Fibroblast of lung (primary cell): ENCODE measurements at regions not wholly inside any gene's neighbourhood (a gene's known extent, or its start where the extent isn't known, plus 50 kb on each side); places are given as distances from the start of the nearest gene placed in this dataset.
"Not testable (repeated sequence)": the region's sequence is repeated elsewhere in the genome, so short reads cannot be mapped to it uniquely, and the experiment has no call there.

ENCODE experiments used
- DNase-seq, 2 donors: peaks; one replicate each; pipeline versions ENCODE4 v3.0.0 to v3.0.0-alpha.2; 2010; ENCODE audit warnings: low read depth in 2 of 2
- H2AFZ ChIP-seq: 2 replicates; pipeline ENCODE4 v1.5.1; 2012; ENCODE audit warnings: low read length, control low read depth, inconsistent platforms
- H3K27ac ChIP-seq: 2 replicates; pipeline ENCODE4 v1.5.1; 2011; ENCODE audit warnings: low read length, control low read depth; ENCODE audit not compliant: insufficient read depth
- H3K27me3 ChIP-seq: 2 replicates; pipeline ENCODE4 v1.5.1; 2011; ENCODE audit warnings: mild to moderate bottlenecking, low read length; ENCODE audit not compliant: control insufficient read depth, insufficient read depth
- H3K36me3 ChIP-seq: 2 replicates; pipeline ENCODE4 v1.5.1; 2011; ENCODE audit warnings: low read length; ENCODE audit not compliant: control insufficient read depth, insufficient read depth
- H3K4me1 ChIP-seq: 2 replicates; pipeline ENCODE4 v1.5.1; 2011; ENCODE audit warnings: low read length; ENCODE audit not compliant: control insufficient read depth, insufficient read depth; ENCODE audit errors: extremely low read depth
- H3K4me2 ChIP-seq: 2 replicates; pipeline ENCODE4 v1.5.1; 2011; ENCODE audit warnings: low read length, control low read depth; ENCODE audit not compliant: insufficient read depth; ENCODE audit errors: extremely low read depth
- H3K4me3 ChIP-seq, 4 experiments: fragments of 200-600 bp in 1 of 4; sonication (generic) in 1 of 4; replicated peaks in 1 of 4; 2 replicates each; pipeline ENCODE4 v1.5.1; 2011 to 2016; ENCODE audit warnings: low read length in 4 of 4, low read depth in 3 of 4, mild to moderate bottlenecking in 3 of 4, control low read depth in 2 of 4, inconsistent platforms in 1 of 4, mixed read lengths in 1 of 4; ENCODE audit not compliant: insufficient read depth in 1 of 4; ENCODE audit errors: control extremely low read depth in 1 of 4
- H3K79me2 ChIP-seq: 2 replicates; pipeline ENCODE4 v1.5.1; 2012; ENCODE audit warnings: mild to moderate bottlenecking, low read length, inconsistent platforms; ENCODE audit not compliant: control insufficient read depth, insufficient read depth
- H3K9ac ChIP-seq: 2 replicates; pipeline ENCODE4 v1.5.1; 2011; ENCODE audit warnings: mild to moderate bottlenecking, low read length, control low read depth; ENCODE audit not compliant: insufficient read depth
- H3K9me3 ChIP-seq: 2 replicates; pipeline ENCODE4 v1.5.1; 2012; ENCODE audit warnings: low read depth, low read length; ENCODE audit not compliant: control insufficient read depth, insufficient read depth
- H4K20me1 ChIP-seq: 2 replicates; pipeline ENCODE4 v1.5.1; 2011; ENCODE audit warnings: low read length; ENCODE audit not compliant: control insufficient read depth, insufficient read depth; ENCODE audit errors: extremely low read depth
- CTCF ChIP-seq, 2 donors: IDR thresholded peaks in 1 of 2; conservative IDR thresholded peaks in 1 of 2; 1 replicate in 1 of 2; 2 replicates in 1 of 2; pipeline ENCODE4 v1.5.1; 2011 to 2012; ENCODE audit warnings: low read length in 2 of 2, control low read depth in 1 of 2, inconsistent platforms in 1 of 2, low read depth in 1 of 2, mild to moderate bottlenecking in 1 of 2
- EZH2 ChIP-seq: IDR thresholded peaks from 2 replicates; pipeline ENCODE4 v1.5.1; 2012; ENCODE audit warnings: low read length, control low read depth, mild to moderate bottlenecking; ENCODE audit errors: missing control alignments

GRCh38 chr15:50848349-50848748, 60.1 kb upstream of the AP4E1 start:
- TF ChIP-seq EZH2 (no peak), CTCF (conservative IDR thresholded peaks at IDR 0.05 in 1 of 2, IDR thresholded peaks at IDR 0.05 in 1 of 2; ENCODE audit: low read depth in 1 of 2, low read length in 2 of 2) (no peak)
- Histone ChIP-seq H3K27me3 (no peaks in the 10 kb centered on the region), H3K4me1 (no peaks in the 10 kb centered on the region)

GRCh38 chr15:50845181-50845580, 63.3 kb upstream of the AP4E1 start:
- not testable (repeated sequence) for H3K4me2 ChIP-seq, H3K4me3 ChIP-seq, H3K9ac ChIP-seq, H3K79me2 ChIP-seq, H3K27me3 ChIP-seq, H2AFZ ChIP-seq, H3K9me3 ChIP-seq, DNase-seq, H3K36me3 ChIP-seq, H3K27ac ChIP-seq, H4K20me1 ChIP-seq, H3K4me1 ChIP-seq

More at GRCh38 chr15:50848349-50848748, 60.1 kb upstream of the AP4E1 start:
- Histone ChIP-seq H3K9ac (no peak overlapping the region), H2AFZ (no peak overlapping the region), H3K4me2 (no peak overlapping the region), H3K9me3 (no peaks in the 10 kb centered on the region), H3K4me3 (no peak overlapping the region), H3K79me2 (no peaks in the 10 kb centered on the region), H3K27ac (no peak overlapping the region), H4K20me1 (no peaks in the 10 kb centered on the region), H3K36me3 (no peaks in the 10 kb centered on the region)
- no peak for DNase-seq

- DNase-seq = no peak
- Histone ChIP-seq H3K27ac (no peak overlapping the region), H4K20me1 (no peaks in the 10 kb centered on the region), H3K79me2 (no peaks in the 10 kb centered on the region), H3K4me2 (no peak overlapping the region), H3K4me3 (no peak overlapping the region), H3K4me1 (no peaks in the 10 kb centered on the region), H3K9ac (no peak overlapping the region), H3K9me3 (no peaks in the 10 kb centered on the region), H2AFZ (no peak overlapping the region), H3K36me3 (no peaks in the 10 kb centered on the region), H3K27me3 (no peaks in the 10 kb centered on the region)
- TF ChIP-seq CTCF (conservative IDR thresholded peaks at IDR 0.05 in 1 of 2, IDR thresholded peaks at IDR 0.05 in 1 of 2; ENCODE audit: low read depth in 1 of 2, low read length in 2 of 2) = no peak
- TF ChIP-seq EZH2 = no peak
These were observed 68.0 kb upstream of the AP4E1 start for GRCh38 chr15:50840520-50840919.
